ENCODE measurements at regions not wholly inside any gene's neighbourhood (a gene's known extent, or its start where the extent isn't known, plus 50 kb on each side); places are given as distances from the start of the nearest gene placed in this dataset.

GRCh38 chr11:113538451-113539412, 63.5 kb upstream of the DRD2 start:
- H3K27me3 ChIP-seq: peaks cover 2% of the 10 kb centered on the region
- DNase-seq: no peak
- no peaks in the 10 kb centered on the region for H3K9me3 ChIP-seq
- ATAC-seq: no peak
- no peaks in the 10 kb centered on the region for H3K36me3 ChIP-seq
- TF ChIP-seq, protein P1, sequence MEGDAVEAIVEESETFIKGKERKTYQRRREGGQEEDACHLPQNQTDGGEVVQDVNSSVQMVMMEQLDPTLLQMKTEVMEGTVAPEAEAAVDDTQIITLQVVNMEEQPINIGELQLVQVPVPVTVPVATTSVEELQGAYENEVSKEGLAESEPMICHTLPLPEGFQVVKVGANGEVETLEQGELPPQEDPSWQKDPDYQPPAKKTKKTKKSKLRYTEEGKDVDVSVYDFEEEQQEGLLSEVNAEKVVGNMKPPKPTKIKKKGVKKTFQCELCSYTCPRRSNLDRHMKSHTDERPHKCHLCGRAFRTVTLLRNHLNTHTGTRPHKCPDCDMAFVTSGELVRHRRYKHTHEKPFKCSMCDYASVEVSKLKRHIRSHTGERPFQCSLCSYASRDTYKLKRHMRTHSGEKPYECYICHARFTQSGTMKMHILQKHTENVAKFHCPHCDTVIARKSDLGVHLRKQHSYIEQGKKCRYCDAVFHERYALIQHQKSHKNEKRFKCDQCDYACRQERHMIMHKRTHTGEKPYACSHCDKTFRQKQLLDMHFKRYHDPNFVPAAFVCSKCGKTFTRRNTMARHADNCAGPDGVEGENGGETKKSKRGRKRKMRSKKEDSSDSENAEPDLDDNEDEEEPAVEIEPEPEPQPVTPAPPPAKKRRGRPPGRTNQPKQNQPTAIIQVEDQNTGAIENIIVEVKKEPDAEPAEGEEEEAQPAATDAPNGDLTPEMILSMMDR (IDR thresholded peaks at IDR 0.05): no peak
- H3K4me1 ChIP-seq: no peaks in the 10 kb centered on the region
- no peak overlapping the region for H3K27ac ChIP-seq
- no peak overlapping the region for H3K4me3 ChIP-seq
- intact Hi-C loops (cut with DNase I): no loop called here

DNA sequence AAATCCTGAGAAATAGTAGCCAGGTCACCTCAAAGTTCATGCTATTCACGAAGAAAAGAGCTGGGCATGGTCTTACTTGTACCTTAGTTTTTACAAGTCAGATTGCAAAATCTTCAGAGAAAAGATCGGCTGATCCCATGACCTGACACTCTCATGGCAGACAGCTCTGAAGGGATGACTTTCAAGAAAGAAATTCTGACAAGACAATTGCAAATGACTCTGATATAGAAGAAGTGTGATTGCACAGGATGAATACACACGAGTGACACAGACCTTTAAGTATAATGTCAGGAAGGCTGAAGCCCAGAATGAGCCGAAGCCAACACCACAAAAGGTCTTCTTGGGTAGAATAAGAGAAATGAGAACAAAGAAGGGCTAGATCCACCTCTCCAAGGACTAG, 59.4 kb upstream of the DRD2 start:
- ATAC-seq: no peak
- intact Hi-C loops (cut with DNase I): no loop called here

DNA sequence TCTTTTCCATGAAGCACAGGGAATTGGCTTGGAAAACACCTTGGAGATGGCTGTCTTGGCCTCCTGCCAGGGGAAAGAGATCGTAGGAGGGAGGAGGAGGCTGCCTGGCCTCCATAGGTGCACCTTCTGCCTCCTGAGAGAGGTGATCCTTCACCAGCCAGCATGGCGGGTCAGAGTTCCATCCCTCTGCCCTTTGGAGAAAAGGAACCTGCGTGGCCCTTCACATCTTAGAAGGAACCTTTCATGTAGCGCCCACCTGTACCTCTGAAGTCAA, 58.2 kb upstream of the DRD2 start:
- Histone ChIP-seq H3K27ac (no peak overlapping the region), H3K36me3 (no peaks in the 10 kb centered on the region), H3K4me1 (no peaks in the 10 kb centered on the region), H3K9me3 (no peaks in the 10 kb centered on the region), H3K4me3 (no peak overlapping the region), H3K27me3 (peaks cover 9% of the 10 kb centered on the region)
- intact Hi-C loops (cut with DNase I): no loop called here
- no peak for DNase-seq
- TF ChIP-seq, protein P1 (IDR thresholded peaks at IDR 0.05): no peak
- no peak for ATAC-seq

More for the DNA sequence above, 59.4 kb upstream of the DRD2 start:
- Histone ChIP-seq H3K27ac (no peak overlapping the region), H3K27me3 (peaks cover 9% of the 10 kb centered on the region), H3K4me1 (no peaks in the 10 kb centered on the region), H3K36me3 (no peaks in the 10 kb centered on the region), H3K9me3 (no peaks in the 10 kb centered on the region), H3K4me3 (no peak overlapping the region)
- DNase-seq: no peak
- TF ChIP-seq, protein P1 (IDR thresholded peaks at IDR 0.05): no peak

GRCh38 chr11:113532697-113533424, 57.7 kb upstream of the DRD2 start:
- DNase-seq (peak; percentile 81), ATAC-seq (peak; percentile 91)
- H3K27me3 ChIP-seq: peaks cover 9% of the 10 kb centered on the region
- intact Hi-C loops (cut with DNase I): no loop called here
- no peaks in the 10 kb centered on the region for H3K9me3 ChIP-seq
- no peak overlapping the region for H3K27ac ChIP-seq
- H3K4me1 ChIP-seq: no peaks in the 10 kb centered on the region
- no peaks in the 10 kb centered on the region for H3K36me3 ChIP-seq
- TF ChIP-seq, protein P1 (IDR thresholded peaks at IDR 0.05): peak; percentile 90
- no peak overlapping the region for H3K4me3 ChIP-seq

- H3K4me1 ChIP-seq: no peaks in the 10 kb centered on the region
- no peaks in the 10 kb centered on the region for H3K9me3 ChIP-seq
- no peak overlapping the region for H3K27ac ChIP-seq
- no peak overlapping the region for H3K4me3 ChIP-seq
- DNase-seq: no peak
- intact Hi-C loops (cut with DNase I): no loop called here
- peaks cover 9% of the 10 kb centered on the region for H3K27me3 ChIP-seq
- ATAC-seq: peak; percentile 14
- no peaks in the 10 kb centered on the region for H3K36me3 ChIP-seq
- TF ChIP-seq, protein P1 (IDR thresholded peaks at IDR 0.05): no peak
Measured at GRCh38 chr11:113531575-113532451, 56.6 kb upstream of the DRD2 start.

Measured in upper lobe of right lung (tissue), 1 donor.